PC-9 (cell line): ENCODE measurements at regions not wholly inside any gene's neighbourhood (a gene's known extent, or its start where the extent isn't known, plus 50 kb on each side); places are given as distances from the start of the nearest gene placed in this dataset.

ENCODE experiments used
- BruUV-seq: library from RNA; stranded (reverse); fragments of 400-500 nt; replicated peaks from 2 replicates; lab custom pipeline; 2021; lab: Mats Ljungman, UMichigan
- CTCF ChIA-PET: fragments of 300-600 bp; sonication (Branson Sonifier 250); formaldehyde crosslinking; loops from one replicate; lab custom pipeline; 2022; ENCODE audit warnings: antibody characterized with exemption; lab: Charles Lee
- POLR2A ChIA-PET: fragments of 300-600 bp; sonication (Branson Sonifier 250); formaldehyde crosslinking; loops from one replicate; lab custom pipeline; 2022; ENCODE audit warnings: antibody characterized with exemption; ENCODE audit not compliant: unreplicated experiment; lab: Charles Lee
- DNase-seq, 2 experiments: peaks; one replicate each; pipeline versions ENCODE4 v3.0.0 to v3.0.0-alpha.2; 2015 to 2022; ENCODE audit warnings: mixed read lengths in 1 of 2
- H2AFZ ChIP-seq: fragments of 200-600 bp; sonication (generic); 2 replicates; pipeline ENCODE4 v1.8.1; 2017; ENCODE audit warnings: antibody characterized with exemption
- H3F3A ChIP-seq: fragments of 200-600 bp; sonication (generic); 2 replicates; pipeline ENCODE4 v1.8.1; 2017; ENCODE audit warnings: antibody characterized with exemption, mild to moderate bottlenecking, low read depth; ENCODE audit not compliant: insufficient read depth
- H3K27ac ChIP-seq: fragments of 200-600 bp; sonication (generic); 2 replicates; pipeline ENCODE4 v1.6.1; 2016; ENCODE audit warnings: mixed run types
- H3K27me3 ChIP-seq: fragments of 200-600 bp; sonication (generic); 2 replicates; pipeline ENCODE4 v1.6.1; 2016; ENCODE audit warnings: low read depth, mixed run types; ENCODE audit not compliant: insufficient read depth
- H3K36me3 ChIP-seq: fragments of 200-600 bp; sonication (generic); 2 replicates; pipeline ENCODE4 v1.6.1; 2016; ENCODE audit warnings: low read depth, mixed run types
- H3K4me1 ChIP-seq: fragments of 200-600 bp; sonication (generic); replicated peaks from 2 replicates; pipeline ENCODE4 v1.6.1; 2016; ENCODE audit warnings: mixed run types; ENCODE audit not compliant: insufficient read depth
- H3K4me2 ChIP-seq: fragments of 200-600 bp; sonication (generic); 2 replicates; pipeline ENCODE4 v1.6.1; 2017; ENCODE audit warnings: mixed run types
- H3K4me3 ChIP-seq: fragments of 200-600 bp; sonication (generic); 2 replicates; pipeline ENCODE4 v1.6.1; 2016; ENCODE audit warnings: mixed run types
- H3K79me2 ChIP-seq: fragments of 200-600 bp; sonication (generic); 2 replicates; pipeline ENCODE4 v1.6.1; 2017; ENCODE audit warnings: low read depth, mixed run types
- H3K9me2 ChIP-seq: fragments of 200-600 bp; sonication (generic); 2 replicates; pipeline ENCODE4 v1.8.1; 2017; ENCODE audit warnings: mild to moderate bottlenecking; ENCODE audit not compliant: insufficient read depth
- H3K9me3 ChIP-seq: fragments of 200-600 bp; sonication (generic); 2 replicates; pipeline ENCODE4 v1.8.1; 2016; ENCODE audit warnings: low read depth; ENCODE audit not compliant: insufficient read depth
- H4K20me1 ChIP-seq: fragments of 200-600 bp; sonication (generic); 2 replicates; pipeline ENCODE4 v1.8.1; 2017; ENCODE audit not compliant: insufficient read depth
- EZH2 ChIP-seq: fragments of 200-600 bp; sonication (generic); IDR thresholded peaks from 2 replicates; pipeline ENCODE4 v1.8.0; 2017; ENCODE audit warnings: antibody characterized with exemption, low read depth
- intact Hi-C: fragments of 100-400 bp; cut with micrococcal nuclease; formaldehyde crosslinking; loops from one replicate; pipeline ENCODE4 v1.10.0; 2022; ENCODE audit not compliant: unreplicated experiment
- TF ChIP-seq, protein P1 (sequence below): fragments of 200-600 bp; sonication (generic); conservative IDR thresholded peaks from 2 replicates; pipeline ENCODE4 v1.6.1; 2017; ENCODE audit warnings: mixed run types, antibody characterized with exemption, mild to moderate bottlenecking, moderate library complexity

- Histone ChIP-seq H3K9me3 (no peaks in the 10 kb centered on the region), H3K4me2 (no peak overlapping the region), H3K9me2 (no peaks in the 10 kb centered on the region), H3K4me1 (no peaks in the 10 kb centered on the region), H3K4me3 (no peak overlapping the region), H3K27ac (no peak overlapping the region), H3K27me3 (no peaks in the 10 kb centered on the region), H3K36me3 (no peaks in the 10 kb centered on the region), H3K79me2 (no peaks in the 10 kb centered on the region), H3F3A (no peaks in the 10 kb centered on the region), H2AFZ (no peak overlapping the region), H4K20me1 (no peaks in the 10 kb centered on the region)
- POLR2A ChIA-PET = no interaction called here
- CTCF ChIA-PET = no interaction called here
- no TSS peak for BruUV-seq
- DNase-seq = no peak
- TF ChIP-seq, protein P1, sequence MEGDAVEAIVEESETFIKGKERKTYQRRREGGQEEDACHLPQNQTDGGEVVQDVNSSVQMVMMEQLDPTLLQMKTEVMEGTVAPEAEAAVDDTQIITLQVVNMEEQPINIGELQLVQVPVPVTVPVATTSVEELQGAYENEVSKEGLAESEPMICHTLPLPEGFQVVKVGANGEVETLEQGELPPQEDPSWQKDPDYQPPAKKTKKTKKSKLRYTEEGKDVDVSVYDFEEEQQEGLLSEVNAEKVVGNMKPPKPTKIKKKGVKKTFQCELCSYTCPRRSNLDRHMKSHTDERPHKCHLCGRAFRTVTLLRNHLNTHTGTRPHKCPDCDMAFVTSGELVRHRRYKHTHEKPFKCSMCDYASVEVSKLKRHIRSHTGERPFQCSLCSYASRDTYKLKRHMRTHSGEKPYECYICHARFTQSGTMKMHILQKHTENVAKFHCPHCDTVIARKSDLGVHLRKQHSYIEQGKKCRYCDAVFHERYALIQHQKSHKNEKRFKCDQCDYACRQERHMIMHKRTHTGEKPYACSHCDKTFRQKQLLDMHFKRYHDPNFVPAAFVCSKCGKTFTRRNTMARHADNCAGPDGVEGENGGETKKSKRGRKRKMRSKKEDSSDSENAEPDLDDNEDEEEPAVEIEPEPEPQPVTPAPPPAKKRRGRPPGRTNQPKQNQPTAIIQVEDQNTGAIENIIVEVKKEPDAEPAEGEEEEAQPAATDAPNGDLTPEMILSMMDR = no peak
- no peak for TF ChIP-seq EZH2
- intact Hi-C loops = no loop called here
Measured at GRCh38 chr6:98033617-98034016, 750.6 kb upstream of the MMS22L start.

- TF ChIP-seq EZH2 = no peak
- TF ChIP-seq, protein P1 = no peak
- H3K4me3 ChIP-seq = no peak overlapping the region
- H3K9me2 ChIP-seq = no peaks in the 10 kb centered on the region
- no TSS peak for BruUV-seq
- no peak for DNase-seq
- H3K4me2 ChIP-seq = no peak overlapping the region
- H3K9me3 ChIP-seq = no peaks in the 10 kb centered on the region
- ChIA-PET POLR2A (interaction anchor here (0.5 kb wide), 1 partner anchor 73 kb away, joined by 3 read pairs; no protein-coding TSS in a partner anchor), CTCF (no interaction called here)
- H2AFZ ChIP-seq = no peak overlapping the region
- no peaks in the 10 kb centered on the region for H3K27me3 ChIP-seq
- H3K4me1 ChIP-seq = no peaks in the 10 kb centered on the region
- H4K20me1 ChIP-seq = no peaks in the 10 kb centered on the region
- intact Hi-C loops = no loop called here
- H3F3A ChIP-seq = no peaks in the 10 kb centered on the region
- no peaks in the 10 kb centered on the region for H3K79me2 ChIP-seq
- H3K27ac ChIP-seq = no peak overlapping the region
- H3K36me3 ChIP-seq = no peaks in the 10 kb centered on the region
Measured at GRCh38 chr6:98036344-98036923, 753.4 kb upstream of the MMS22L start.

GRCh38 chr6:98037571-98037970 lies 754.6 kb upstream of the MMS22L start:
- no peak overlapping the region for H3K27ac ChIP-seq
- no peaks in the 10 kb centered on the region for H3K4me1 ChIP-seq
- H3K36me3 ChIP-seq = no peaks in the 10 kb centered on the region
- no peak overlapping the region for H2AFZ ChIP-seq
- no TSS peak for BruUV-seq
- no peaks in the 10 kb centered on the region for H4K20me1 ChIP-seq
- H3K79me2 ChIP-seq = no peaks in the 10 kb centered on the region
- H3K9me3 ChIP-seq = no peaks in the 10 kb centered on the region
- TF ChIP-seq, protein P1 = no peak
- TF ChIP-seq EZH2 = no peak
- no peak for DNase-seq
- intact Hi-C loops = no loop called here
- ChIA-PET CTCF (no interaction called here), POLR2A (no interaction called here)
- H3K4me3 ChIP-seq = no peak overlapping the region
- no peak overlapping the region for H3K4me2 ChIP-seq
- no peaks in the 10 kb centered on the region for H3K9me2 ChIP-seq
- H3K27me3 ChIP-seq = no peaks in the 10 kb centered on the region
- H3F3A ChIP-seq = no peaks in the 10 kb centered on the region
